Lower leg skin (tissue), 4 donors: ENCODE measurements at regions not wholly inside any gene's neighbourhood (a gene's known extent, or its start where the extent isn't known, plus 50 kb on each side); places are given as distances from the start of the nearest gene placed in this dataset.

Experiments used
- DNase-seq, 2 donors: peaks; one replicate each; pipeline ENCODE4 v3.0.0-alpha.2; 2019; ENCODE audit warnings: low spot score in 2 of 2
- H3K4me3 ChIP-seq: fragments of 200-600 bp; sonication (generic); 2 replicates; pipeline ENCODE4 v1.5.1; 2017; ENCODE audit warnings: mild to moderate bottlenecking, low read depth; ENCODE audit not compliant: poor library complexity, severe bottlenecking
- CTCF ChIP-seq, 3 donors: fragments of 450-650 bp; IDR thresholded peaks; one replicate each; pipeline ENCODE4 v1.5.1; 2016; ENCODE audit warnings: antibody characterized with exemption in 3 of 3, mild to moderate bottlenecking in 3 of 3, moderate library complexity in 2 of 3
- POLR2A ChIP-seq, 2 donors: fragments of 450-650 bp; IDR thresholded peaks; one replicate each; pipeline ENCODE4 v1.6.1; 2016 to 2017; ENCODE audit warnings: antibody characterized with exemption in 2 of 2, mild to moderate bottlenecking in 1 of 2, moderate library complexity in 1 of 2
- WGBS, 2 donors: methylation state at CpG; one replicate each; pipeline ENCODE4 v1.1.5; 2018; 5-methylcytosine and 5-hydroxymethylcytosine counted together
- intact Hi-C: fragments of 100-400 bp; cut with DNase I; formaldehyde crosslinking; loops from one replicate; pipeline ENCODE4 v1.15.0; 2023; ENCODE audit warnings: low total_unique reads

GRCh38 chr12:46507766-46508165 is 135.2 kb upstream of the SLC38A2 start:
- intact Hi-C loops: no loop called here
- no peak overlapping the region for H3K4me3 ChIP-seq
- DNase-seq: no peak
- TF ChIP-seq POLR2A (IDR thresholded peaks at IDR 0.05): no peak
- no peak for TF ChIP-seq CTCF (IDR thresholded peaks at IDR 0.05)

- intact Hi-C loops: no loop called here
- TF ChIP-seq POLR2A (IDR thresholded peaks at IDR 0.05): no peak
These were observed 134.4 kb upstream of the SLC38A2 start for GRCh38 chr12:46506961-46507360.

GRCh38 chr12:46506198-46506597 is 133.6 kb upstream of the SLC38A2 start:
- DNase-seq: no peak
- no peak overlapping the region for H3K4me3 ChIP-seq
- 95 to 99% methylated on average over 2 of the region's 2 CpGs for WGBS, 2 donors
- intact Hi-C loops: no loop called here
- TF ChIP-seq CTCF (IDR thresholded peaks at IDR 0.05) (no peak), POLR2A (IDR thresholded peaks at IDR 0.05) (no peak)

More at GRCh38 chr12:46506961-46507360, 134.4 kb upstream of the SLC38A2 start:
- H3K4me3 ChIP-seq: no peak overlapping the region
- DNase-seq: no peak
- 93 to 95% methylated on average over 1 of the region's 1 CpG for WGBS, 2 donors

- intact Hi-C loops: no loop called here
- no peak overlapping the region for H3K4me3 ChIP-seq
- TF ChIP-seq CTCF (IDR thresholded peaks at IDR 0.05) (no peak), POLR2A (IDR thresholded peaks at IDR 0.05) (no peak)
- WGBS, 2 donors: 62 to 74% methylated on average over 1 of the region's 1 CpG
- no peak for DNase-seq
These were observed 131.9 kb upstream of the SLC38A2 start for GRCh38 chr12:46504494-46504893.

GRCh38 chr12:46503637-46504175 is 131.1 kb upstream of the SLC38A2 start:
- DNase-seq: no peak
- TF ChIP-seq CTCF (IDR thresholded peaks at IDR 0.05) (no peak), POLR2A (IDR thresholded peaks at IDR 0.05) (no peak)
- WGBS, 2 donors: 88 to 93% methylated on average over 1 of the region's 1 CpG
- H3K4me3 ChIP-seq: no peak overlapping the region
- intact Hi-C loops: no loop called here

GRCh38 chr12:46500673-46501072 is 128.1 kb upstream of the SLC38A2 start:
- no peak for TF ChIP-seq POLR2A (IDR thresholded peaks at IDR 0.05)
- TF ChIP-seq CTCF (IDR thresholded peaks at IDR 0.05): no peak
- H3K4me3 ChIP-seq: no peak overlapping the region
- intact Hi-C loops: no loop called here
- no peak for DNase-seq
- 98 to 100% methylated on average over 1 of the region's 1 CpG for WGBS, 2 donors
